Karpas-422 (cell line): ENCODE measurements at regions not wholly inside any gene's neighbourhood (a gene's known extent, or its start where the extent isn't known, plus 50 kb on each side); places are given as distances from the start of the nearest gene placed in this dataset.

Experiments used
- DNase-seq: peaks from one replicate; pipeline ENCODE4 v3.0.0-alpha.2; 2015
- H2AFZ ChIP-seq: fragments of 200-600 bp; sonication (generic); 2 replicates; pipeline ENCODE4 v1.6.1; 2014; ENCODE audit warnings: antibody characterized with exemption, low read length, mixed read lengths
- H3K27ac ChIP-seq: fragments of 200-600 bp; sonication (generic); 2 replicates; pipeline ENCODE4 v1.5.1; 2014; ENCODE audit warnings: mild to moderate bottlenecking, low read length, moderate library complexity
- H3K27me3 ChIP-seq: fragments of 200-600 bp; sonication (generic); 2 replicates; pipeline ENCODE4 v1.6.1; 2014; ENCODE audit warnings: low read length, mixed read lengths
- H3K36me3 ChIP-seq: fragments of 200-600 bp; sonication (generic); 2 replicates; pipeline ENCODE4 v1.6.1; 2014; ENCODE audit warnings: low read length, mixed read lengths; ENCODE audit not compliant: insufficient read depth
- H3K4me1 ChIP-seq: fragments of 200-600 bp; sonication (generic); 2 replicates; pipeline ENCODE4 v1.6.1; 2014; ENCODE audit warnings: mild to moderate bottlenecking, low read length, mixed read lengths
- H3K4me2 ChIP-seq: fragments of 200-600 bp; sonication (generic); 2 replicates; pipeline ENCODE4 v1.6.1; 2014; ENCODE audit warnings: low read length, low read depth, mild to moderate bottlenecking; ENCODE audit not compliant: poor library complexity, severe bottlenecking
- H3K4me3 ChIP-seq: fragments of 200-600 bp; sonication (generic); 2 replicates; pipeline ENCODE4 v1.5.1; 2014; ENCODE audit warnings: mild to moderate bottlenecking, antibody characterized with exemption, low read length, mixed read lengths
- H3K79me2 ChIP-seq: fragments of 200-600 bp; sonication (generic); 2 replicates; pipeline ENCODE4 v1.6.1; 2014; ENCODE audit warnings: mild to moderate bottlenecking, low read length, mixed read lengths
- H3K9ac ChIP-seq: fragments of 200-600 bp; sonication (generic); 2 replicates; pipeline ENCODE4 v1.6.0; 2014; ENCODE audit warnings: low read length
- H3K9me2 ChIP-seq: fragments of 200-600 bp; sonication (generic), shearing (Covaris generic); replicated peaks from 2 replicates; pipeline ENCODE4 v1.6.0; 2014; ENCODE audit warnings: mild to moderate bottlenecking, low read length, moderate library complexity; ENCODE audit not compliant: insufficient read depth
- H3K9me3 ChIP-seq: fragments of 300-700, 200-600 bp; sonication (generic); 2 replicates; pipeline ENCODE4 v1.6.1; 2014; ENCODE audit warnings: low read length, mixed read lengths
- H4K20me1 ChIP-seq: fragments of 200-600 bp; sonication (generic); 2 replicates; pipeline ENCODE4 v1.6.1; 2014; ENCODE audit warnings: mild to moderate bottlenecking, antibody characterized with exemption, low read length, low read depth; ENCODE audit not compliant: insufficient read depth

DNA sequence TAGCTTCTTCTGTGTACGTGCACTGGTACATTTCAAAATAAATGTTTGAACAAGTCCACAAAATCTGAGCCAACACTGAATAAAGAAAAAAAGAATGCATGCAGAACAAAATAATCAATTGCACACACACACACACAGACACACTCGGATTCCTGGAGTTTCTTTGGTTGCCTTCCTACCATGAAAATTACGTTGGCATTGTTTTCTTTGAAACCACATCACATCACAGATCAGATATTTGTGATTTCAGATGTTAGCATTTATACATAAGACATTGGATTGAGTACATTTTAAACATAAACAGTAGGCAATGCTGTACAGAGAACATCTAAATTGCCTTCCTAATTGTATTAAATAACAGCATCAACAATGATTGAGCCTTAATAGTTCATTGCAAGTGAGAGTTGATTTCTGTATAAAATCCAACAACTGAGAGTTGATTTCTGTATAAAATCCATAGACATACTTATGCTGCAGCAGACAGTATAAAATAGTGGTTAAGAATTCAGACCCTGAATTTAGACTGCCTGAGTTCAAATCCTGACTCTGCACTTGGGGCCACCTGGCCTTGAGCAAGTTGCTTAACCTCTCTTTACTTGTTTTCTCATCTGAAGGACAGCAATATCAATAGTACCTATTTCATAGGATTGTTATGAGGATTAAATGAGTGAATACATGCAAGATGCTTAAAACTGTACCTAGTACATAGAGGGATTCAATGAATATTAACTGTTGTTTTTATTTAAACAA is 101.7 kb upstream of the IFNE start:
- H3K27ac ChIP-seq, result no peak overlapping the region
- no peaks in the 10 kb centered on the region for H3K4me1 ChIP-seq
- H3K4me2 ChIP-seq, result no peak overlapping the region
- H3K36me3 ChIP-seq, result no peaks in the 10 kb centered on the region
- H3K9me3 ChIP-seq, result no peaks in the 10 kb centered on the region
- no peak overlapping the region for H3K4me3 ChIP-seq
- no peaks in the 10 kb centered on the region for H3K9me2 ChIP-seq
- no peaks in the 10 kb centered on the region for H4K20me1 ChIP-seq
- no peak overlapping the region for H2AFZ ChIP-seq
- DNase-seq, result no peak
- H3K9ac ChIP-seq, result no peak overlapping the region
- H3K27me3 ChIP-seq, result no peaks in the 10 kb centered on the region
- no peaks in the 10 kb centered on the region for H3K79me2 ChIP-seq

DNA sequence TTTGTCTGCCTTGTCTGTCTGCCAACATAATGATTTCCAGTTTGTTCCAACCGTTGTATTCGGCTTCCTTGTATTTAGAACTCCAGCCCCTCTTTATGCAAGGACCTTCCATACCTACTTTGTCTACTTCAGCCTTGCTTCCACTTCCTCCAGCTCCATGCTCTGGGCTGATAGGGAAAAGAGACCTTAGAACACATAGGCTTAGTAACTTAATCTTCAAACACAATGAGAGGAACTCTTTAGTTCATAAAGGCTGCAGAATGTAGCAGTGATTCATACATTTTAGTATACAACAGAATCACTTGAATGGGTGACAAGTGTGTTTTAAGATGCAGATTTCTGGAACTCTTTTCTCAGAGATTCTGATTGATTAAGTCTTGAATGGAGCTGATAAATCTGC is 102.8 kb upstream of the IFNE start:
- no peak overlapping the region for H2AFZ ChIP-seq
- H3K4me1 ChIP-seq, result no peaks in the 10 kb centered on the region
- no peak for DNase-seq
- H3K9me3 ChIP-seq, result no peaks in the 10 kb centered on the region
- no peak overlapping the region for H3K27ac ChIP-seq
- no peaks in the 10 kb centered on the region for H3K27me3 ChIP-seq
- H3K4me2 ChIP-seq, result no peak overlapping the region
- no peaks in the 10 kb centered on the region for H3K36me3 ChIP-seq
- no peak overlapping the region for H3K4me3 ChIP-seq
- no peak overlapping the region for H3K9ac ChIP-seq
- H4K20me1 ChIP-seq, result no peaks in the 10 kb centered on the region
- H3K9me2 ChIP-seq, result no peaks in the 10 kb centered on the region
- no peaks in the 10 kb centered on the region for H3K79me2 ChIP-seq

DNA sequence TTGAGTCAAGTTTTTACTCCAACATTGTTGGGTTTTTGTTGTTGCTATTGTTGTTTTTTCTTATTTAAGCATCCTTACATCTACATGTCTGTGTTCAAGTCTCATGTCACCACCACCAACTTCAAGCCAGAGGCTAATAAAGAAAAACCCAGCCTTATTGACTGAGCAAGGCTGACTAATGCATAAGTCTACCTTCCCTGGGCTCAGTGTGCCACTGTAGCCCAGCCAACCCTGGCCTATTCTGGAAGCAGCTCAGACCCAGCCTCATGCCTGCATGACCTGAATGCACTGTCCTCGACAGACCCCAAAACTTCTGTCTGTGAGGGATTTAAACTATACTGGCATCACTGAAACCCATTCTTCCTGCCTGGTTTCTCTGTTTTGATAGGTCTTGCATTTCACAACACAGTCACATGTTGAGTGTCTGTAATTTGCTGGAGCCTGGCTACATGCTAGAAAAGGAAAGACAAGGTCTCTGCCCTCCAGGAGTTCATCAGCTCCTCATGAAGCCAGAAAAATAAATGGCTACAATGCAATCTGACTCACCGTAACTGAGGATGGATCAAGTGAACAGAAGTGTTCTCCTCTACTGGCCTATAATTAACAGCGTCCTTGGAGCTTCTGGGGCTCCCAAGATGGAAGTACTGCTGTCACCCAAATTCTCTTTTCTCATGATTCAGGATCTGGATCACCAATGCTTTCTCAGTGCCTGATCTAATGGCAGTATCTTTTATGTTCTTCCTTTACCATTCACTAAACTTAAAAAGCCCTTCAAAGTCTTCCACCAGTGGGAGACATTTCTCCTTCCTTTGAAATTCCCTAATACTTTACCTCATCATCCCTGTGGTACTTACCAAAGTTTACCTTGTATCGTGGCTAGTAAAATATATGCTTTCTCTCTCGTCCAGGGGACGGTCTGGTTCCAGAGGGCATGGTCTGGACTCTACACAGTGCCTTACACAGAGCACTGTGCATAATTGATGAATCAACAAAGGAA is 103.9 kb upstream of the IFNE start:
- H3K9me3 ChIP-seq, result no peaks in the 10 kb centered on the region
- H3K9me2 ChIP-seq, result no peaks in the 10 kb centered on the region
- no peaks in the 10 kb centered on the region for H4K20me1 ChIP-seq
- H3K4me2 ChIP-seq, result no peak overlapping the region
- no peak overlapping the region for H3K27ac ChIP-seq
- H2AFZ ChIP-seq, result no peak overlapping the region
- no peak overlapping the region for H3K9ac ChIP-seq
- H3K36me3 ChIP-seq, result no peaks in the 10 kb centered on the region
- no peak for DNase-seq
- H3K79me2 ChIP-seq, result no peaks in the 10 kb centered on the region
- H3K4me1 ChIP-seq, result no peaks in the 10 kb centered on the region
- no peak overlapping the region for H3K4me3 ChIP-seq
- no peaks in the 10 kb centered on the region for H3K27me3 ChIP-seq

DNA sequence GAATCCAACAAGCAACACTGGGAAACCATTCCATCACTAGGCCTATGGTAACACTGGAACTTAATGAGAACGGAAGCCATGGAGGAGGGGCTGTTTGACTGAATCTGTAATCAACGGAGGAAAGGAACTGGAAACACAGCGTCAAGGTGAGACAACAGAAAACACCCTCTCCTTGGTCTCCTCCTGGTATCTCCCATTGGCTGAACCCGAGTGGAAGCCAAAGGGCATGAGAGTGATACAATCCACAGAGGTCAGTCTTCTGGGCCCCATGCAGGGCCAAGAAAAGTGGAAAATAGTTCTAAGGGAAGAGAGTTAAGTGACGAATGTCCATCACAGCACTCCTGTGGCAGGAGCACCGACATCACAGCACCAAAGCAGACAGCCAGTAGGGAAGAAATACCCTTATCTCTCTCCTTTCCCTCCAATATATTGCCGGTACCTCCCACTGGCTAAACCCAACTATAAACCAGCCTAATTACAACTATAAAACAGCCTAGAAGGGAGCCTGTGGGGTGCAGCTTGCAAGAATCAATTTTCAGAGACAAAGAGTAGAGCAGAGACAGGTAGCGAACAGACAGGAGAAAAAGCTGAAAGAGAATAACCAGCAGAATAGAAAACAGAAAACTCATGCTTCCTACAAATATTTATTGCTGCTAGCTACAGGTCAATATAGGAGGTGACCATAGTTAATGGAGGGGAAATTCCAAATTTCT is 107.4 kb upstream of the IFNE start:
- no peak overlapping the region for H3K27ac ChIP-seq
- H4K20me1 ChIP-seq, result no peaks in the 10 kb centered on the region
- H3K9ac ChIP-seq, result no peak overlapping the region
- no peak overlapping the region for H2AFZ ChIP-seq
- H3K9me2 ChIP-seq, result no peaks in the 10 kb centered on the region
- no peak overlapping the region for H3K4me3 ChIP-seq
- DNase-seq, result no peak
- no peaks in the 10 kb centered on the region for H3K36me3 ChIP-seq
- no peaks in the 10 kb centered on the region for H3K27me3 ChIP-seq
- no peaks in the 10 kb centered on the region for H3K9me3 ChIP-seq
- no peak overlapping the region for H3K4me2 ChIP-seq
- no peaks in the 10 kb centered on the region for H3K79me2 ChIP-seq
- H3K4me1 ChIP-seq, result no peaks in the 10 kb centered on the region

DNA sequence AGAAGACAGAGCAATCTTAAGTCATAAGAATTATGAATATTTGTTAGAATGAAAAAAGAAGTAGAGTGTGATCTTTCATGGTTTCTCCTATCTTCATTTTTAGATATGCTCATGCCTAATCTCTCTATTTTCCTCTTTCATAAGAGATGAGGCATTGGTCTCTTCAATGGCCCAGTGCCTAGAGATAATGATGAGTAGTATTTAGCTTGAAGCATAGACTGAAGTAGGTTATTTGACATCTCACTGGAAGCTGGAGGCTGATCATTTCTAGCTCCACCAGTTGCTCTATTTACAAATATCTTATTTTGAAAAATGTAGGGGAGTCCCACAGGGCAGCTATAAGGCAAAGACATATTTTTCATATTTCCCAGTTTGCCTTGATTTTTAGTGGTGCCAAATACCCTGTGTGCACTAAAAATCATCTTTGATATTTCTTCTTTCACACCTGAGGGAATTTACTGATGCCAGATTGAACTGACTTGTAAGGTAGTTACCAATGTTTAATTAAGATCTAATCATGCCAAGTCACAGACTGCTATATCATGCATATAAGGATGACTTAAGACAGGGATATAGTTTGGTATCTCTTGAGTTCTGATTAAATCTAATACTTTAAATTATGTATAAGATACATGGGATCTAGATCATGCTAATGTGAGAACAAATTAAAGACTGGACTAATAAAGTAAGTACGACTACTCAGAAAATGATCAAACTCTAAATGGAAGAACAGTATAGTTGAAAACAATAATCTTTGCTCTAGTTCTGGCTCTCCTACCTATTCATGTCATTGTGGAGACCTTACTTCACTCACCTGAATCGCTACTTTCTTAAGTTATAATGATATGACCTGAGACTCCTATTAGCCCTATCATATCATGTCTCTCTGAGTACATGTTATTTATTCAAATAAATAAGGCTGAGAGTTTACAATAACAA is 108.2 kb upstream of the IFNE start:
- H3K4me3 ChIP-seq, result no peak overlapping the region
- H3K4me2 ChIP-seq, result no peak overlapping the region
- H3K36me3 ChIP-seq, result no peaks in the 10 kb centered on the region
- H4K20me1 ChIP-seq, result no peaks in the 10 kb centered on the region
- H3K9me2 ChIP-seq, result no peaks in the 10 kb centered on the region
- no peaks in the 10 kb centered on the region for H3K27me3 ChIP-seq
- no peaks in the 10 kb centered on the region for H3K9me3 ChIP-seq
- H3K4me1 ChIP-seq, result no peaks in the 10 kb centered on the region
- H3K9ac ChIP-seq, result no peak overlapping the region
- no peak for DNase-seq
- H2AFZ ChIP-seq, result no peak overlapping the region
- H3K27ac ChIP-seq, result no peak overlapping the region
- no peaks in the 10 kb centered on the region for H3K79me2 ChIP-seq

DNA sequence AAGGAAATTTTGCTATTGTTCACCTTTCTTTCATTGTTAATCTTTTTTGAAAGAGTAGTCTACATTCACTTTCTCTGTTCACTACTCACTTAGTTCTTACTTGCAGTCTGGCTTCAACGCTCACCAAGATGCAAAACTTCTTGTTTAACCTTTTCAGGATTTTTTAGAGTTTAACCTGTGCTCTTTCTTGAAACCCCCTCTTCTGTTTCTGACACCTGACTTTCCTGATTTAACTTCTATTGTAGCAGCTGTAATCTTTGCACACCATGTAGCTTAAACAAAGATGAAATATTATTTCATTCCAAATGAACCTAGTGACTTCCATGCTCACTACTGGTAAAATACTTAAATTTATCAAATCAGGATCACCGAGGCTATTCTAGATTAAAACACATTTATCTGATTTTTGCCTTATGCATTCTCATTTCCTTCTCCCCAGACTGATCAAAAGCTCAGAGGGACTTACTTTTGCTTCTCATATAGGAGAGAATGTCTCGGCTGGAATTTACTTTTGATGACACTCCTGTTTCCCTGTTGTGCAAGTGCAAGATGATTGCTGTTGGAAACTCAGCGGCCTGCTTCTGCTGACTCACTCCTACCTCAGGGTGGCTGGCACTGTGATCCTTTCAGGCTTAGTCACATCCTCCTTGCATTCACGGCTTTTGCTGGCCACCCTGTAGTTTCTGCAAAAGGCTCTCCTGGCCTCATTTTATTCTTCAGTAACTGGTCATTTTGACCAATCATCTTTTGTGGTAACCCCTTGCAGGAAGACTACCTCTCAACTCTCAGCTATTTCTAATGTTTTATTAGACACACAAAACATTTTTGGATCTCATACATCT is 109.3 kb upstream of the IFNE start:
- H3K9me3 ChIP-seq, result no peaks in the 10 kb centered on the region
- no peak overlapping the region for H3K4me2 ChIP-seq
- DNase-seq, result no peak
- no peak overlapping the region for H3K9ac ChIP-seq
- no peak overlapping the region for H2AFZ ChIP-seq
- no peaks in the 10 kb centered on the region for H3K36me3 ChIP-seq
- H3K27ac ChIP-seq, result no peak overlapping the region
- H3K4me1 ChIP-seq, result no peaks in the 10 kb centered on the region
- H4K20me1 ChIP-seq, result no peaks in the 10 kb centered on the region
- no peaks in the 10 kb centered on the region for H3K27me3 ChIP-seq
- no peaks in the 10 kb centered on the region for H3K79me2 ChIP-seq
- no peaks in the 10 kb centered on the region for H3K9me2 ChIP-seq
- H3K4me3 ChIP-seq, result no peak overlapping the region

DNA sequence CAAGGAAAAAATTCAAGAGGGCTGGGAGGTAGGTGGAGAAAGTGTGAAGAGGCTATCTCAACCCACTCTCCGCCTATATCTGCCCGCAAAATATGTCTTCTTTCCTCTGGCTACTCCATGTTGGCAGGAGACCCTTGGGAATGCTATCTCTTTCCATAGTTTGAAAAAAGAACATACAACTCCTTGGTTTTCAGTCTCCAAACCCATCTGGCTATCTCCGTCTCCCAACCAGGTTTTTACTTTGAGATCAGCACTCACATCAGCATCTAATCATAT is 109.9 kb upstream of the IFNE start:
- Histone ChIP-seq H3K4me1 (no peaks in the 10 kb centered on the region), H3K4me3 (no peak overlapping the region), H3K36me3 (no peaks in the 10 kb centered on the region), H2AFZ (no peak overlapping the region), H3K4me2 (no peak overlapping the region), H3K9me3 (no peaks in the 10 kb centered on the region), H4K20me1 (no peaks in the 10 kb centered on the region), H3K79me2 (no peaks in the 10 kb centered on the region), H3K27me3 (no peaks in the 10 kb centered on the region), H3K9ac (no peak overlapping the region), H3K9me2 (no peaks in the 10 kb centered on the region), H3K27ac (no peak overlapping the region)
- DNase-seq, result no peak
